Keratinocyte (primary cell): ENCODE measurements at regions not wholly inside any gene's neighbourhood (a gene's known extent, or its start where the extent isn't known, plus 50 kb on each side); places are given as distances from the start of the nearest gene placed in this dataset.

Source experiments
- DNase-seq: peaks from one replicate; pipeline ENCODE4 v3.0.0-alpha.2; 2011; ENCODE audit warnings: low read depth, missing footprints, low spot score
- FAIRE-seq: peaks from 2 replicates; lab custom pipeline; 2011; peaks lifted over from hg19 to GRCh38; lab: Jason Lieb, UNC
- H2AFZ ChIP-seq: 2 replicates; pipeline ENCODE4 v1.6.0; 2012; ENCODE audit warnings: low read length, control low read depth, inconsistent platforms; ENCODE audit not compliant: control insufficient read depth
- H3K27ac ChIP-seq: 2 replicates; pipeline ENCODE4 v1.5.1; 2011; ENCODE audit warnings: low read length; ENCODE audit not compliant: control insufficient read depth, insufficient read depth
- H3K27me3 ChIP-seq: 3 replicates; pipeline ENCODE4 v1.6.0; 2011; ENCODE audit warnings: low read length; ENCODE audit not compliant: control insufficient read depth, insufficient read depth; ENCODE audit errors: extremely low read depth
- H3K36me3 ChIP-seq, 2 experiments: 2 replicates in 1 of 2; 3 replicates in 1 of 2; pipeline ENCODE4 v1.5.1; 2011; ENCODE audit warnings: low read length in 2 of 2, mild to moderate bottlenecking in 1 of 2; ENCODE audit not compliant: control insufficient read depth in 2 of 2, insufficient read depth in 2 of 2; ENCODE audit errors: extremely low read depth in 1 of 2
- H3K4me1 ChIP-seq: 3 replicates; pipeline ENCODE4 v1.5.1; 2011; ENCODE audit warnings: low read length; ENCODE audit not compliant: control insufficient read depth, insufficient read depth; ENCODE audit errors: extremely low read depth
- H3K4me2 ChIP-seq: 3 replicates; pipeline ENCODE4 v1.6.0; 2011; ENCODE audit warnings: low read depth, low read length; ENCODE audit not compliant: control insufficient read depth, insufficient read depth; ENCODE audit errors: extremely low read depth
- H3K4me3 ChIP-seq, 3 experiments: fragments of 200-600 bp in 1 of 3; sonication (generic) in 1 of 3; 2 replicates in 2 of 3; 3 replicates in 1 of 3; pipeline ENCODE4 v1.5.1; 2011 to 2016; ENCODE audit warnings: low read length in 3 of 3, mild to moderate bottlenecking in 3 of 3, control low read depth in 2 of 3, inconsistent platforms in 1 of 3, low read depth in 1 of 3, mixed read lengths in 1 of 3, mixed run types in 1 of 3, moderate library complexity in 1 of 3; ENCODE audit not compliant: control insufficient read depth in 2 of 3, insufficient read depth in 2 of 3; ENCODE audit errors: extremely low read depth in 1 of 3
- H3K79me2 ChIP-seq: 2 replicates; pipeline ENCODE4 v1.6.0; 2012; ENCODE audit warnings: low read length; ENCODE audit not compliant: control insufficient read depth, insufficient read depth
- H3K9ac ChIP-seq: 3 replicates; pipeline ENCODE4 v1.6.0; 2011; ENCODE audit warnings: low read length; ENCODE audit not compliant: control insufficient read depth, insufficient read depth; ENCODE audit errors: extremely low read depth
- H3K9me1 ChIP-seq: 3 replicates; pipeline ENCODE4 v1.6.0; 2011; ENCODE audit warnings: low read length; ENCODE audit not compliant: control insufficient read depth, insufficient read depth; ENCODE audit errors: extremely low read depth
- H3K9me3 ChIP-seq: 2 replicates; pipeline ENCODE4 v1.5.1; 2012; ENCODE audit warnings: low read depth, low read length; ENCODE audit not compliant: control insufficient read depth
- H4K20me1 ChIP-seq: 3 replicates; pipeline ENCODE4 v1.6.0; 2011; ENCODE audit warnings: low read length; ENCODE audit not compliant: control insufficient read depth, insufficient read depth; ENCODE audit errors: extremely low read depth
- EZH2 ChIP-seq: IDR thresholded peaks from one replicate; pipeline ENCODE4 v1.6.1; 2012; ENCODE audit warnings: inconsistent platforms, mild to moderate bottlenecking, low read length, moderate library complexity
- dilution Hi-C: fragments of 300-500 bp; cut with MboI; formaldehyde crosslinking; loops from one replicate; pipeline ENCODE4 v1.7.0; 2020; ENCODE audit warnings: low sequenced_read_pairs; ENCODE audit not compliant: extremely low pct_ligation_motif_present
- TF ChIP-seq, protein P1 (sequence below), 3 experiments: IDR thresholded peaks in 1 of 3; conservative IDR thresholded peaks in 1 of 3; optimal IDR thresholded peaks in 1 of 3; 2 replicates in 2 of 3; 3 replicates in 1 of 3; pipeline versions ENCODE3 to v1.5.1; 2011; ENCODE audit warnings: low read length in 3 of 3, mild to moderate bottlenecking in 3 of 3, moderate library complexity in 2 of 3, control low read depth in 1 of 3, inconsistent platforms in 1 of 3; ENCODE audit not compliant: insufficient read depth in 2 of 3; ENCODE audit errors: extremely low read depth in 1 of 3

DNA sequence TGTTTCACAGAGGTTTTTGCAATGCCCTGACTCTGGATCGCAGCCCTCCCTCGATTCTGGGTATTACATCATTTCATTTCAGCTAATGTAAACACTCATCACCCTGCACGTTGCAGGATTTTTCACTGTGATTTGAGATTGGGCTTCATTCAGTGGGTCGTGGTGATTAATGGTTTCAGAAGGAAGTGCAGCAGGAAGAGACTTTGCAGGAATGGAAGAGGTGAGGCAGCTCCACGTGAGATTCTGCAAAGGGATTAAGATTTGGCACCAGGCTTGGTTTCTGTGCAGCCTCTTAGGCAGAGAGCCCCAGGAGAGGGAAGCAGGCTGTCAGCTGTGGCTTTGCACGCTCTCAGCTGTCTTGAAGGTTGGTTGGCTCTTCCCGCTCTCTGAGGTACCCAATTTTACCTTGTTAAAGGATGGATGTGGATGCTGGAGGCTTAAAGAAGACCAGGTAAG is 95.2 kb downstream of the PLCE1 start:
- H3K9me1 ChIP-seq: no peaks in the 10 kb centered on the region
- no peak overlapping the region for H3K27ac ChIP-seq
- no peaks in the 10 kb centered on the region for H3K9me3 ChIP-seq
- DNase-seq (no peak), FAIRE-seq (no peak)
- H3K4me3 ChIP-seq: no peak overlapping the region
- H3K4me2 ChIP-seq: no peak overlapping the region
- no peak overlapping the region for H2AFZ ChIP-seq
- no peaks in the 10 kb centered on the region for H4K20me1 ChIP-seq
- H3K79me2 ChIP-seq: no peaks in the 10 kb centered on the region
- no peaks in the 10 kb centered on the region for H3K4me1 ChIP-seq
- dilution Hi-C loops: no loop called here
- TF ChIP-seq, protein P1, sequence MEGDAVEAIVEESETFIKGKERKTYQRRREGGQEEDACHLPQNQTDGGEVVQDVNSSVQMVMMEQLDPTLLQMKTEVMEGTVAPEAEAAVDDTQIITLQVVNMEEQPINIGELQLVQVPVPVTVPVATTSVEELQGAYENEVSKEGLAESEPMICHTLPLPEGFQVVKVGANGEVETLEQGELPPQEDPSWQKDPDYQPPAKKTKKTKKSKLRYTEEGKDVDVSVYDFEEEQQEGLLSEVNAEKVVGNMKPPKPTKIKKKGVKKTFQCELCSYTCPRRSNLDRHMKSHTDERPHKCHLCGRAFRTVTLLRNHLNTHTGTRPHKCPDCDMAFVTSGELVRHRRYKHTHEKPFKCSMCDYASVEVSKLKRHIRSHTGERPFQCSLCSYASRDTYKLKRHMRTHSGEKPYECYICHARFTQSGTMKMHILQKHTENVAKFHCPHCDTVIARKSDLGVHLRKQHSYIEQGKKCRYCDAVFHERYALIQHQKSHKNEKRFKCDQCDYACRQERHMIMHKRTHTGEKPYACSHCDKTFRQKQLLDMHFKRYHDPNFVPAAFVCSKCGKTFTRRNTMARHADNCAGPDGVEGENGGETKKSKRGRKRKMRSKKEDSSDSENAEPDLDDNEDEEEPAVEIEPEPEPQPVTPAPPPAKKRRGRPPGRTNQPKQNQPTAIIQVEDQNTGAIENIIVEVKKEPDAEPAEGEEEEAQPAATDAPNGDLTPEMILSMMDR (optimal IDR thresholded peaks at IDR 0.05 in 1 of 3, IDR thresholded peaks at IDR 0.05 in 1 of 3, conservative IDR thresholded peaks at IDR 0.05 in 1 of 3; ENCODE audit: extremely low read depth in 1 of 3, insufficient read depth in 2 of 3, low read length in 3 of 3): no peak
- TF ChIP-seq EZH2: no peak
- no peaks in the 10 kb centered on the region for H3K36me3 ChIP-seq
- H3K9ac ChIP-seq: no peak overlapping the region
- H3K27me3 ChIP-seq: no peaks in the 10 kb centered on the region

DNA sequence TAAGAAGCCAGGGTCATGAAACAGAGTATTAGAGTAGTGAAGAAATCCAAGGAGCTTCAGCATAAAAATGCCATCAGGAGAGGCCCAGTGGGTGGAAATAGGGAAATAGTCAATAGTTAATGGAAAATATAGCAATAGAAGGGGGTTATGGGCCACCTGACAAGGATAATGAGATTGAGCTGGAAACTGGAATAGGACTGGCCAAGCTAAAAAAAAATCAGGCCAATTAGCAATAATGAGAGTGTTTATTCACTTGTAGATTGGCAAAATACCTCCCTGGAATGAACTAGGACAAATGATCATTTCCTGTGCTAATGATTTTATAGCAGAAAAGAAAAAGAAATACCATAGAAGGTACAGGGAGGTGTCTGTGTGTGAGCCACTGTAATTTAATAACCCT is 97.9 kb downstream of the PLCE1 start:
- Histone ChIP-seq H3K4me2 (no peak overlapping the region), H3K4me3 (no peak overlapping the region), H3K27me3 (no peaks in the 10 kb centered on the region), H3K4me1 (no peaks in the 10 kb centered on the region), H3K9me3 (no peaks in the 10 kb centered on the region), H4K20me1 (no peaks in the 10 kb centered on the region), H2AFZ (no peak overlapping the region), H3K27ac (no peak overlapping the region), H3K36me3 (no peaks in the 10 kb centered on the region), H3K9ac (no peak overlapping the region), H3K79me2 (no peaks in the 10 kb centered on the region), H3K9me1 (no peaks in the 10 kb centered on the region)
- FAIRE-seq (no peak), DNase-seq (no peak)
- TF ChIP-seq, protein P1 (optimal IDR thresholded peaks at IDR 0.05 in 1 of 3, IDR thresholded peaks at IDR 0.05 in 1 of 3, conservative IDR thresholded peaks at IDR 0.05 in 1 of 3; ENCODE audit: extremely low read depth in 1 of 3, insufficient read depth in 2 of 3, low read length in 3 of 3): no peak
- no peak for TF ChIP-seq EZH2
- dilution Hi-C loops: no loop called here
